SK-N-DZ (cell line): ENCODE measurements at regions not wholly inside any gene's neighbourhood (a gene's known extent, or its start where the extent isn't known, plus 50 kb on each side); places are given as distances from the start of the nearest gene placed in this dataset.

ENCODE experiments used
- DNase-seq: peaks from one replicate; pipeline ENCODE4 v3.0.0-alpha.2; 2015; ENCODE audit warnings: low spot score

DNA sequence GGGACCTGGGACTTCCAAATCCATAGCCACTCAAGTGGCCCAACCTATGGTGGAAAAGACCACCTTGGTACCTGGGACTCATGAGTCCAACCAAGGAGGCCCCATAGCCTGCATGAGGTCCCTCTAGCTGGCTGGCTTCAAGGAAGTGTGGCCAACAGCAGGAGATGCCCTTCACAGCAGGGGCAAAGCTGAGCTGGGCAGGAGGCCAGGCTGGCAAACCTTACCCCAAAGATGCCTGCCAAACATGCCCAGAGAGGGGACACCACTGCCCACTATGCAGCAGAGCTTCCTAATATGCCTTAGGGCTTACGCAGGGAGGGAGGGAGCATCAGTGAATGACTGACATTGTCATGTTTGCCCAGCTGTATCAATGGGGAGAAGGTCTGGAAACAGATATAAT is 188.0 kb upstream of the GLI2 start:
- no peak for DNase-seq

DNA sequence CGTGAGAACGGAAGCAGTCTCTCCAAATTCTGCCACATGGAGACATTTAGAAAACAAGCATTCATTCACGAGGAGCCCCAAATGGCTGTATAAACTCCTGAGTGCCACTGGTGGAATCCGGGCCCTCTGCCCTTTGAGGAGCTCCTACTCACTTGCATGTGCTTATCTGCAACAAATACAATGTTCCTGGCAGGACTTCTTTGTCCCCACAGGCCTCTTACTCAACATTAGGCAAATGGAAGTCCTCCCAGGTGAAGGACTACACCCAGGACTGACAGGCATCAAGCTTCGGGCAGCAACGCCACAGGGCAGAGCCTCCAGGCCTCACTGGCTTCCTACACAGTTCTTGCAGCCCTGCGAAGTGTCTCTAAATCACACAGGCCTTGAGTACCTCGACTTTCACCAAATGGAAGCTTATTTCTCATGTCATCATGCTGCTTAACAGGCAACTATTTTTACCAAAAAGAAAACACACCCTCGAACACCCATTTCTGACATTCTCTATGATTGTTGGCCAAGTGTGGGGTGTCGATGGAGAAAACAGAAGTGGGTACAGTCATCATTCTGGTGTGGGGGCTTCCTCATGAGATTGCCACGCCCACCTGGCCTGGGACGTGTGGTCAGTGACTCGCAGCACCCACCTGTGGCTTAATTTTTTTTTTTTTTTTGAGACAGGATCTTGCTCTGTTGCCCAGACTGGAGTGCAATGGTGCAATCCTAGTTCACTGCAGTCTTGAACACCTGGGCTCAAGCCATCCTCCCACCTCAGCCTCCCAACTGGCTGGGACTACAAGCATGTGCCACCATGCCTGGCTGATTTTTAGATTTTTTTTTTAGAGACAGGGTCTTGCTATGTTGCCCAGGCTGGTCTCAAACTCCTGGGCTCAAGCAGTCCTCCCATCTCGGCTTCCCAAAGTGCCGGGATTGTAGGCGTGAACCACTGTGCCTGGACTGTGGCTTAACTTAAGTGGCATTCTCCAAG is 186.8 kb upstream of the GLI2 start:
- no peak for DNase-seq

- DNase-seq: no peak
Measured at GRCh38 chr2:120549841-120550240, 185.8 kb upstream of the GLI2 start.

- DNase-seq: no peak
Measured at GRCh38 chr2:120550282-120550681, 185.4 kb upstream of the GLI2 start.

- no peak for DNase-seq
Measured at GRCh38 chr2:120550893-120551446, 184.7 kb upstream of the GLI2 start.

DNA sequence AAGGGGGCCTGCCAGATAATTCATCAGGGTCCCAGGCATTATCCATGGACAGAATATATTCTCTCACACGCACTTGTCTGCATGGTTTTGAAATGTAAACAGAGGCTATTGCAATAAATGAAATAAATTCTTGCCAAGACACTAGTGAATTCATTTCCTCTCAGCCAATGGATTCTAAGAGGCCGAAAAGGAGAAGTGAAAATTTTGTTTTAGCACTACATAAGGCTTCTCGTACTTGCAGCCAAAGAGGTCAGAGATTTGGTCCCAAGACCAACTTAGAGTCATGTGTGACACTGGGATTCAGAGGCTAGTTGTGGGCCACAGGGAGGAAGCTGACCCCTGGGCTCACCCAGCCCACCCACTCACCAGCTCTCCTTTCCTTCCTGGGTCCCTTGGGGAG is 184.1 kb upstream of the GLI2 start:
- DNase-seq: no peak

GRCh38 chr2:120552079-120552478 is 183.6 kb upstream of the GLI2 start:
- no peak for DNase-seq

DNA sequence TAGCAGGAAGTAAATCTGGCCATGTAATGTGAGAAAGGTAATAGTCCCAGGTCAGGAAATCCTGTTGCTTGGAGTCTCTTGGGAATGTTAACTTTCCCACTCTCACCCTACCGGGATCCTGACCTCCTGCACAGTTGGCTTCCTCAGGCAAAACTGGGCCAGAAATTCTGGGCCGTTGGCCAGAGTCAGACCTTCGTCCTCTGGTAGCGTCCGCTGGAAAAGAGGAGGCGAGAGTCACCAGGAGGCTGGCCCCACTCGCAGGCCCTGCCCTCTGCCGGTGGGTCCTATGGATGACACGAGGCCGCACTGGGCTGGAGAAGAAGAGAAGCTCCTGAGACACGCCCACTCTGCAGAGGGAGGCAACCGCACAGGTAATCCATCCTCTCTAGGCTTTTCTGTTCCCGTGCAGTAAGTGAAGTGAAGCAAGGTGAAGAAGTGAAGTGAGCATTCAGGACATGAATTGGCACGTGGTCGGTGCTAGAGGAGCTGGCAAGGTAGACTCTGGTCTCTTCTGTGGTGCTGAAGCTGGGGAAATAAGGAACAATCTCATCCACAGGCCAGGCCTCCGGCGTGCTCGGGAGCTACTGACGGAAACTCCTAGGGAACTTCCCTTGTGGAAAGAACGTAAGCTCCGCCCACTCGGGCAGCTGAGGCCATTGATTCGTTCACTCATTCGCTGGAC is 182.7 kb upstream of the GLI2 start:
- DNase-seq: no peak

- no peak for DNase-seq
Measured at GRCh38 chr2:120554625-120555032, 181.0 kb upstream of the GLI2 start.

GRCh38 chr2:120555092-120555491 is 180.6 kb upstream of the GLI2 start:
- no peak for DNase-seq

DNA sequence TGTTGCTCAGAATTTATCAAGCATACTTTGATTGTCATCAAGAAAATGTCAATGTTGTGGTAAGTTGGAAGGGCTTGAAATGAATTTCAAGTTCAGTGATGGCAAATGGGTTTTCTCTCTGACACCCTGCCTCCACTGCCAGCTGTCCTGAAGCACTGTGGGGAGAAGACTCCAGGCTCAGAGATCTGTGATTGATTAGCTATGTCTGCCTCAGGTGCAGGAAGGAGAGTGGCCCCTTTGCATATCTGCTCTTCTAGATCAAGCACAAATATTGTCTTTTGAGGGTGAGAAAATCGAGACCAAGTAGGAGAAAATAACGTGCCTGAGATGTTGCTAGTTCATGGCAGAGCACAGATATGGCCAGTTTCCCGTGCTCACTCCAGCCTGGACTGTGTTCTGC is 178.8 kb upstream of the GLI2 start:
- no peak for DNase-seq

GRCh38 chr2:120558847-120559246 is 176.8 kb upstream of the GLI2 start:
- no peak for DNase-seq

DNA sequence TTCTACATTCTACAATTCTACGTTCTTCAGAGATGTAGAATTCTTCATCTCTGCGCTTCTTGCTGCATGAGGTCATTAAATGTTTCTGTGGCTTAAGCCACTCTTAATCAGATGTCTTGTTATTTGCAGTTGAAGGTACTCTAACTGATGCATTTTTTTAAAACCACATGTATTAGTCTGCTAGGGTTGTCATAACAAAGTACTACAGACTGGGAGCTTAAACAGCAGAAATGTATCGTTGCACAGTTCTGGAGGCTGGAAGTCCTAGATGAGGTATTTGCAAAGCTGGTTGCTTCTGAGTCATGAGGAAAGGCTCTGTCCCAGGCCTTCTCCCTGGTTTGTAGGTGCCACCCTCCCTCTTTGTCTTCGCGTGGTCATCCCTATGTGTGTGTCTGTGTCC is 176.3 kb upstream of the GLI2 start:
- DNase-seq: no peak

- no peak for DNase-seq
Measured at GRCh38 chr2:120560330-120560729, 175.3 kb upstream of the GLI2 start.

- DNase-seq: no peak
Measured at GRCh38 chr2:120561379-120562035, 174.2 kb upstream of the GLI2 start.

- no peak for DNase-seq
Measured at GRCh38 chr2:120562218-120563005, 173.3 kb upstream of the GLI2 start.

- DNase-seq: no peak
Measured at GRCh38 chr2:120563616-120564015, 172.1 kb upstream of the GLI2 start.

- DNase-seq: no peak
Measured at GRCh38 chr2:120564213-120565094, 171.2 kb upstream of the GLI2 start.

- no peak for DNase-seq
Measured at GRCh38 chr2:120565095-120565460, 170.6 kb upstream of the GLI2 start.

DNA sequence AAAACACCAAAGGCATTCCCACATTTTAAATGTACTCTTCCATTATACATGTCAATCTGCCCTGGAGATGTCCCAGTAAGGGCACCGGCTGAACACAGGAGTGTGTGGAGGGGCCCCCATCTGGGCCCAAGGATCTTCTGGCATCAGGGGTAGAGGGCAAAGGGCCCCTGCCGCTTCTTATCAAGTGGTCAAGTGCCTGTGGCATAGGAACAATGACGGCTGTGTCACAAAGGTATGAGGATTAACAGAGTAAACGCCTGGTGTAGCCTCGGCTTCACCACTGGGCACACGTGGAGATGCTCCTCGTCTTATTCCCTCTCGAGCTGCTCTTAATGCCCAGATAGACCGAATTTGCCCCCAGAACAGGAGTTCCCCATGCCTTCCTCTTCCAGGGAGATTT is 169.7 kb upstream of the GLI2 start:
- DNase-seq: no peak
